ENCODE measurements at regions not wholly inside any gene's neighbourhood (a gene's known extent, or its start where the extent isn't known, plus 50 kb on each side); places are given as distances from the start of the nearest gene placed in this dataset.

- TF ChIP-seq CTCF (IDR thresholded peaks at IDR 0.05; ENCODE audit: borderline replicate concordance, extremely low read depth, low read length, poor library complexity, severe bottlenecking): no peak
- TF ChIP-seq EZH2 (IDR thresholded peaks at IDR 0.05; ENCODE audit: borderline replicate concordance, low read depth, low read length, severe bottlenecking): no peak
Measured at GRCh38 chr13:71339005-71339404, 528.0 kb downstream of the DACH1 start.

Data from DND-41 (cell line).